GM12878 (cell line): ENCODE measurements at regions not wholly inside any gene's neighbourhood (a gene's known extent, or its start where the extent isn't known, plus 50 kb on each side); places are given as distances from the start of the nearest gene placed in this dataset.

ENCODE experiments used
- ATAC-seq: fragments of 200-7000 bp; cut with Tn5 transposase; 3 replicates; pipeline ENCODE4 v1.9.1; 2020; ENCODE audit warnings: mild to moderate bottlenecking, moderate library complexity
- BruUV-seq: library from RNA; stranded (reverse); fragments of 400-500 nt; replicated peaks from 2 replicates; lab custom pipeline; 2021; lab: Mats Ljungman, UMichigan
- CTCF ChIA-PET: fragments of 300-600 bp; sonication (Branson Sonifier 250); formaldehyde crosslinking; extraction: SDS; loops from one replicate; lab custom pipeline; 2021; ENCODE audit warnings: inconsistent platforms; lab: Yijun Ruan, JAX
- POLR2A ChIA-PET: fragments of 350-600 bp; formaldehyde crosslinking; extraction: SDS; loops from one replicate; lab custom pipeline; 2021; ENCODE audit warnings: inconsistent platforms; lab: Charles Lee
- RAD21 ChIA-PET: fragments of 300-600 bp; sonication (Branson Sonifier 250); formaldehyde crosslinking; loops from one replicate; lab custom pipeline; 2023; ENCODE audit warnings: antibody characterized with exemption; ENCODE audit not compliant: unreplicated experiment; lab: Charles Lee
- SMC1A ChIA-PET: fragments of 300-600 bp; sonication (Branson Sonifier 250); formaldehyde crosslinking; loops from one replicate; lab custom pipeline; 2023; ENCODE audit not compliant: unreplicated experiment, uncharacterized antibody; lab: Charles Lee
- DNase-seq: peaks from one replicate; pipeline ENCODE4 v3.0.0-alpha.2; 2011; ENCODE audit warnings: low read depth, low spot score
- FAIRE-seq: peaks from 3 replicates; lab custom pipeline; 2011; peaks lifted over from hg19 to GRCh38; lab: Jason Lieb, UNC
- H2AFZ ChIP-seq: 2 replicates; pipeline ENCODE4 v1.6.0; 2011; ENCODE audit warnings: low read depth, low read length, control low read depth; ENCODE audit not compliant: control insufficient read depth
- H3K27ac ChIP-seq: 2 replicates; pipeline ENCODE4 v1.5.1; 2011; ENCODE audit warnings: control low read depth; ENCODE audit not compliant: control insufficient read depth, insufficient read depth
- H3K27me3 ChIP-seq, 2 experiments: replicated peaks in 1 of 2; 2 replicates each; pipeline versions ENCODE4 v1.6.0 to v1.6.1; 2011; ENCODE audit warnings: low read length in 1 of 2; ENCODE audit not compliant: control insufficient read depth in 2 of 2, insufficient read depth in 2 of 2
- H3K36me3 ChIP-seq, 2 experiments: 2 replicates each; pipeline ENCODE4 v1.5.1; 2011; ENCODE audit warnings: low read length in 1 of 2; ENCODE audit not compliant: control insufficient read depth in 2 of 2, insufficient read depth in 2 of 2
- H3K4me1 ChIP-seq: 2 replicates; pipeline ENCODE4 v1.6.1; 2011; ENCODE audit warnings: mild to moderate bottlenecking, low read length, moderate library complexity, mixed read lengths; ENCODE audit not compliant: control insufficient read depth, insufficient read depth
- H3K4me2 ChIP-seq: 2 replicates; pipeline ENCODE4 v1.6.0; 2011; ENCODE audit warnings: control low read depth; ENCODE audit not compliant: control insufficient read depth, insufficient read depth
- H3K4me3 ChIP-seq: fragments of 200-600 bp; sonication (generic); 2 replicates; pipeline ENCODE4 v1.5.1; 2016
- H3K79me2 ChIP-seq: 2 replicates; pipeline ENCODE4 v1.6.0; 2011; ENCODE audit warnings: low read length; ENCODE audit not compliant: control insufficient read depth, insufficient read depth
- H3K9ac ChIP-seq: 2 replicates; pipeline ENCODE4 v1.8.0; 2011; ENCODE audit warnings: low read length, control low read depth, mixed read lengths; ENCODE audit not compliant: control insufficient read depth, insufficient read depth
- H3K9me3 ChIP-seq: replicated peaks from 3 replicates; pipeline ENCODE4 v1.5.1; 2011; ENCODE audit warnings: mild to moderate bottlenecking, low read length; ENCODE audit not compliant: control insufficient read depth, insufficient read depth
- H4K20me1 ChIP-seq: 2 replicates; pipeline ENCODE4 v1.6.0; 2011; ENCODE audit not compliant: control insufficient read depth, insufficient read depth
- ASH2L ChIP-seq: fragments of 300-600, 200-600 bp; sonication (generic); IDR thresholded peaks from 2 replicates; pipeline ENCODE4 v1.6.1; 2017; ENCODE audit warnings: low read depth, mild to moderate bottlenecking, borderline replicate concordance
- CHD4 ChIP-seq: fragments of 200-600 bp; sonication (generic); IDR thresholded peaks from 2 replicates; pipeline ENCODE4 v1.6.1; 2016; ENCODE audit warnings: mild to moderate bottlenecking
- FOXM1 ChIP-seq: IDR thresholded peaks from 2 replicates; pipeline ENCODE4 v1.6.1; 2012; ENCODE audit warnings: low read depth, mild to moderate bottlenecking, inconsistent platforms, low read length, moderate library complexity
- JUND ChIP-seq: IDR thresholded peaks from 2 replicates; pipeline ENCODE4 v1.6.1; 2012; ENCODE audit warnings: low read depth, mild to moderate bottlenecking, low read length, improper control_type of control experiment, moderate library complexity
- NFIC ChIP-seq: IDR thresholded peaks from 2 replicates; pipeline ENCODE4 v1.6.1; 2012; ENCODE audit warnings: low read depth, mild to moderate bottlenecking, inconsistent platforms, low read length, moderate library complexity
- PRDM15 ChIP-seq: fragments of 450-650 bp; formaldehyde crosslinking; IDR thresholded peaks from 2 replicates; pipeline ENCODE4 v1.4.0; 2020; ENCODE audit warnings: mild to moderate bottlenecking, moderate library complexity
- RAD51 ChIP-seq: fragments of 450-650 bp; IDR thresholded peaks from 2 replicates; pipeline ENCODE4 v1.6.1; 2016; ENCODE audit warnings: moderate library complexity, mild to moderate bottlenecking, inconsistent platforms
- RFX5 ChIP-seq: IDR thresholded peaks from 2 replicates; pipeline ENCODE4 v1.6.1; 2011; ENCODE audit warnings: low read depth, low read length, improper control_type of control experiment
- TARDBP ChIP-seq: IDR thresholded peaks from 2 replicates; pipeline ENCODE4 v1.6.1; 2016; ENCODE audit warnings: borderline replicate concordance
- TCF12 ChIP-seq: IDR thresholded peaks from 2 replicates; pipeline ENCODE4 v1.6.1; 2011; ENCODE audit warnings: low read depth, mild to moderate bottlenecking, low read length
- USF1 ChIP-seq: IDR thresholded peaks from 2 replicates; pipeline ENCODE4 v1.6.1; 2011; ENCODE audit warnings: borderline replicate concordance, low read depth, mild to moderate bottlenecking, moderate library complexity, mixed read lengths, low read length; ENCODE audit not compliant: insufficient read depth; ENCODE audit errors: extremely low read length
- ZBTB33 ChIP-seq: fragments of 450-650 bp; IDR thresholded peaks from 2 replicates; pipeline ENCODE4 v1.6.1; 2017; ENCODE audit warnings: mild to moderate bottlenecking
- WGBS: methylation state at CpG from one replicate; pipeline ENCODE4 v1.1.6; 2016; ENCODE audit warnings: low lambda C conversion rate; ENCODE audit not compliant: insufficient replicate concordance, insufficient coverage; ENCODE audit errors: missing lambda C conversion rate; 5-methylcytosine and 5-hydroxymethylcytosine counted together
- in situ Hi-C: fragments of 300-500 bp; cut with MboI; formaldehyde crosslinking; loops from 9 replicates; pipeline ENCODE4 v1.14.3; 2018; ENCODE audit warnings: mixed read lengths
- intact Hi-C: fragments of 100-400 bp; cut with micrococcal nuclease; formaldehyde crosslinking; loops from one replicate; pipeline ENCODE4 v1.14.2; 2022; ENCODE audit not compliant: unreplicated experiment
- TF ChIP-seq, protein P1 (sequence below): fragments of 450-650 bp; IDR thresholded peaks from 2 replicates; pipeline ENCODE4 v1.6.1; 2017; ENCODE audit warnings: antibody characterized with exemption, mild to moderate bottlenecking, moderate library complexity

- Histone ChIP-seq H3K9me3 (no peaks in the 10 kb centered on the region), H3K4me3 (no peak overlapping the region), H3K27ac (peak overlapping the region; percentile 50; the same call in 1 of the 2 replicates), H4K20me1 (no peaks in the 10 kb centered on the region), H2AFZ (no peak overlapping the region), H3K79me2 (no peaks in the 10 kb centered on the region), H3K4me1 (peaks cover 24% of the 10 kb centered on the region), H3K4me2 (peak overlapping the region; percentile 40), H3K27me3 (no peaks in the 10 kb centered on the region), H3K9ac (no peak overlapping the region), H3K36me3 (no peaks in the 10 kb centered on the region)
- WGBS: 26% methylated on average over 11 of the region's 11 CpGs
- BruUV-seq: no TSS peak
- DNase-seq (no peak), ATAC-seq (peak; percentile 55), FAIRE-seq (no peak)
- RAD21 ChIA-PET: interaction anchor here (0.6 to 1.1 kb wide), 3 partner anchors 11 to 123 kb away, joined by 3 to 5 read pairs (median 3); no protein-coding TSS in a partner anchor
- intact Hi-C loops (no loop called here), in situ Hi-C loops (no loop called here)
- POLR2A ChIA-PET: interaction anchor here (0.9 to 1.0 kb wide), 2 partner anchors 14 to 37 kb away, joined by 3 to 4 read pairs; no protein-coding TSS in a partner anchor
- CTCF ChIA-PET: interaction anchor here (0.9 to 1.7 kb wide), 3 partner anchors 10 to 227 kb away, joined by 3 to 6 read pairs (median 3); no protein-coding TSS in a partner anchor
- SMC1A ChIA-PET: interaction anchor here (1.6 to 2.1 kb wide), 2 partner anchors 21 to 47 kb away, joined by 4 to 6 read pairs; no protein-coding TSS in a partner anchor
- TF ChIP-seq JUND: no peak
- no peak for TF ChIP-seq ASH2L
- TF ChIP-seq ZBTB33: no peak
- no peak for TF ChIP-seq PRDM15
- no peak for TF ChIP-seq USF1
- TF ChIP-seq FOXM1: peak; percentile 42; the same call in 1 of the 2 replicates
- TF ChIP-seq TARDBP: no peak
- peak; percentile 85 for TF ChIP-seq TCF12
- peak; percentile 32; the same call in 1 of the 2 replicates for TF ChIP-seq NFIC
- no peak for TF ChIP-seq RAD51
- TF ChIP-seq, protein P1, sequence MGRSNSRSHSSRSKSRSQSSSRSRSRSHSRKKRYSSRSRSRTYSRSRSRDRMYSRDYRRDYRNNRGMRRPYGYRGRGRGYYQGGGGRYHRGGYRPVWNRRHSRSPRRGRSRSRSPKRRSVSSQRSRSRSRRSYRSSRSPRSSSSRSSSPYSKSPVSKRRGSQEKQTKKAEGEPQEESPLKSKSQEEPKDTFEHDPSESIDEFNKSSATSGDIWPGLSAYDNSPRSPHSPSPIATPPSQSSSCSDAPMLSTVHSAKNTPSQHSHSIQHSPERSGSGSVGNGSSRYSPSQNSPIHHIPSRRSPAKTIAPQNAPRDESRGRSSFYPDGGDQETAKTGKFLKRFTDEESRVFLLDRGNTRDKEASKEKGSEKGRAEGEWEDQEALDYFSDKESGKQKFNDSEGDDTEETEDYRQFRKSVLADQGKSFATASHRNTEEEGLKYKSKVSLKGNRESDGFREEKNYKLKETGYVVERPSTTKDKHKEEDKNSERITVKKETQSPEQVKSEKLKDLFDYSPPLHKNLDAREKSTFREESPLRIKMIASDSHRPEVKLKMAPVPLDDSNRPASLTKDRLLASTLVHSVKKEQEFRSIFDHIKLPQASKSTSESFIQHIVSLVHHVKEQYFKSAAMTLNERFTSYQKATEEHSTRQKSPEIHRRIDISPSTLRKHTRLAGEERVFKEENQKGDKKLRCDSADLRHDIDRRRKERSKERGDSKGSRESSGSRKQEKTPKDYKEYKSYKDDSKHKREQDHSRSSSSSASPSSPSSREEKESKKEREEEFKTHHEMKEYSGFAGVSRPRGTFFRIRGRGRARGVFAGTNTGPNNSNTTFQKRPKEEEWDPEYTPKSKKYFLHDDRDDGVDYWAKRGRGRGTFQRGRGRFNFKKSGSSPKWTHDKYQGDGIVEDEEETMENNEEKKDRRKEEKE: no peak
- no peak for TF ChIP-seq RFX5
- no peak for TF ChIP-seq CHD4
Measured at GRCh38 chr5:173697931-173698579, 81.6 kb upstream of the BOD1 start.
